ENCODE measurements at regions not wholly inside any gene's neighbourhood (a gene's known extent, or its start where the extent isn't known, plus 50 kb on each side); places are given as distances from the start of the nearest gene placed in this dataset.
"Not testable (repeated sequence)": the region's sequence is repeated elsewhere in the genome, so short reads cannot be mapped to it uniquely, and the experiment has no call there.

DNA sequence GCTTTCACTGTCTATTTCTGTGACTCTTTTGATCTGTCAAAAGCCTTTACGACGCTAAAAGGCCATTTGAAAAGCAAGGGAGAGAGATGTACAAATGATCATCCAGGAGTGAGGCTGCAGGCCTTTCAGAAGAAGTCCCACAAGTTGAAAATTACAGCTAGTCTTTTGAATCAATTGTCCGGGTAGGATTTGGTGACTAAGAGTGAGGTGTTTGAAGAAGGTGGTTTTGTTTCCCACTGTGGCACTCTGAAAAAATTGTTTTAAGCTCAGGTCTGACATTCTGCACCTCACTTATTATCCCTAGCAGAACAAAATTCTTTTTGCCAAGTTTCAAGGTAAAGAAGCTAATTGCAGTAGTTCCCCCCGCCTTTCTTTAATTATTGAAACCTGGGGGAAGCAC, 50.8 kb upstream of the TMEM108 start:
- H3K9me3 Mint-ChIP-seq = no peaks in the 10 kb centered on the region
- no peak overlapping the region for H3K4me3 Mint-ChIP-seq
- ChIA-PET POLR2A (no interaction called here), CTCF (no interaction called here)
- H3K27me3 Mint-ChIP-seq = peaks cover 2% of the 10 kb centered on the region
- no peaks in the 10 kb centered on the region for H3K36me3 Mint-ChIP-seq (ENCODE audit: low read depth)
- no peak for DNase-seq
- H3K4me1 Mint-ChIP-seq = no peaks in the 10 kb centered on the region
- no peak overlapping the region for H3K27ac Mint-ChIP-seq

DNA sequence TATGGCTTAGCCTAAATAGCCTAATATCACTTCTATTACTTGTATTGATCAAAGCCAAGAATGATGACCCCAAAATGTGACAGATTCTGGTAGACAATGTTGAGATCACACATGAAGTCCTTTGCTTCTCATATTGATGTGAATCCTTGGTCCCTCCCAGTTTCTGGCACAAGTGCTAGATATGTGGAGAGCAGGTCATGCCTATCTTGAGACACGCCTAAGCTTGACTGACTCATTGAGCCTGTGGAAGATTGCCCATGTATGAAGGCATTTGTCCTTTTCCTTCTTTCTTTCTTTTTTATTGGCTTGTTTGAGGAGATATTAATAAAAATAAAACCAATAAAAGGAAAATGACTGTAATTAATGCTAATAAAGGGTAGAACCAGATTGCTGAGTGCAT, 54.0 kb upstream of the TMEM108 start:
- ChIA-PET CTCF (no interaction called here), POLR2A (no interaction called here)
- no peaks in the 10 kb centered on the region for H3K4me1 Mint-ChIP-seq
- H3K27ac Mint-ChIP-seq = no peak overlapping the region
- H3K27me3 Mint-ChIP-seq = no peaks in the 10 kb centered on the region
- DNase-seq = no peak
- no peaks in the 10 kb centered on the region for H3K36me3 Mint-ChIP-seq (ENCODE audit: low read depth)
- H3K4me3 Mint-ChIP-seq = no peak overlapping the region
- H3K9me3 Mint-ChIP-seq = no peaks in the 10 kb centered on the region

DNA sequence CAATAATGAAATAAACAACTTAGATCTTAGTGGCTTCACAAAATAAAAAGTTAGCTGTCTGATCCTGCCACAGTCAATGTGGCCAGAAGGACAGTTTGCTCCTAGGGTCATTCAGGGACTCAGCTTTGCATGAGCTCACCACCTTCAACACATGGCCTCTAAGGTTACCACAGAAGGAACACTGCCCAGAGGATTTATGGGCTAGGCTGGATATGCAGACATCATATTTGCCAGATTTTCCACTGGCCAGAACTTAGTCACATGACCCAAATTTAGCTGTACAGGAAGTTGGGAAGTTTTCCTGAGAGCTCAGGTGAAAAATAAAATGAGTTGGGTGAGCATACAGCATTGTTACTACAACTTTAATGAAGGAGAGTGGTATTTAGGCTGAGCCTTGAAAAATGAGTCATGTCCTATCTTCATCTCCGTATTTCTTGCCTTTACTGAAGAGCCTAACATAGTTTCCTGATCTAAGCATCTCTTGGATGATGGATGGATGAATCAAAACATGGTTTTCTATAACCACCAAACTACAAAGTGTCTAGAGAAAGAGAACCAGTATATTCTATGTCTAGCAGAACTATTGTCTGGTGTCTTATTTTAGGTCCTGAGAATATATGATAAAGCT, 54.9 kb upstream of the TMEM108 start:
- Mint-ChIP-seq H3K4me3 (no peak overlapping the region), H3K27ac (no peak overlapping the region), H3K36me3 (ENCODE audit: low read depth) (no peaks in the 10 kb centered on the region), H3K9me3 (no peaks in the 10 kb centered on the region), H3K4me1 (no peaks in the 10 kb centered on the region), H3K27me3 (no peaks in the 10 kb centered on the region)
- POLR2A ChIA-PET = no interaction called here
- CTCF ChIA-PET = no interaction called here
- DNase-seq = no peak

DNA sequence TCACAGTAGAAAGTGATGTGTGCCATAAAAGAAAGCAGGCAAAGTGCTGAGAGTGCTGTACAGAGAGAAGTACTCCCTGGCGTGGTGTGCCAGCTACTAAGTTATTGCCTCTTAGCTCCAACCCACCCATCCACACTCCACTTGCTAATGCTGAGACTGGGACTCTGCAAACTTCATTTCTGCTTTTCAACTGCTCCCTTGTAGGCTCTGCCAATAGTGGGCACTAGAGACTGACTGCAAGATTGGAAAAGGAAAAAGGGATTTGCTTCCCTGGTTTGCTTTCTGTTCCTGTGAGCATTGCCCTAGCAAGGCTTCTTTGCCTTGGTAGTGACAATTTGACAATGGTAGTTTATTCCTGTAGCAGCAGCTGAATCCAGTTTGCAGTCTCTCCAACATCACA, 56.5 kb upstream of the TMEM108 start:
- no peaks in the 10 kb centered on the region for H3K9me3 Mint-ChIP-seq
- ChIA-PET POLR2A (no interaction called here), CTCF (no interaction called here)
- no peak overlapping the region for H3K27ac Mint-ChIP-seq
- no peak overlapping the region for H3K4me3 Mint-ChIP-seq
- H3K27me3 Mint-ChIP-seq = no peaks in the 10 kb centered on the region
- no peak for DNase-seq
- H3K36me3 Mint-ChIP-seq (ENCODE audit: low read depth) = no peaks in the 10 kb centered on the region
- no peaks in the 10 kb centered on the region for H3K4me1 Mint-ChIP-seq

DNA sequence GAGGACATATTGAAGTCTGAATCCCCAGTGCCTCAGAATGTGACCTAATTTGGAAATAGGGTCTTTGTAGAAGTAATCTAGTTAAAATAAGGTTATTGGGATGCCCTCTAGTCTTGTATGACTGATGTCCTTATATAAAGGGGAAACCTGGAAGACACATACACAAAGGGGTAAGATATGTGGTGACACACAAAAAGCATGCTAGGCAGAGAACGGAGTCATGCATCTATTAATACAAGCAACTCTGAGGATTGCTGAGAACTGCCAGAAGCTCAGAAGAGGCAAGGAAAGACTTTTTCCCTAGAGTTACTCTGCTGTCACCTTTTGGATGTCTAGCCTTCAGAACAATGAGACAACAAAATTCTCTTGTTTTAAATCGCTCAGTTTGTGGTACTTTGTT, 58.1 kb upstream of the TMEM108 start:
- no peak for DNase-seq
- ChIA-PET CTCF (no interaction called here), POLR2A (no interaction called here)
- Mint-ChIP-seq H3K36me3 (ENCODE audit: low read depth) (no peaks in the 10 kb centered on the region), H3K27me3 (no peaks in the 10 kb centered on the region), H3K27ac (no peak overlapping the region), H3K4me3 (no peak overlapping the region), H3K4me1 (no peaks in the 10 kb centered on the region), H3K9me3 (no peaks in the 10 kb centered on the region)

DNA sequence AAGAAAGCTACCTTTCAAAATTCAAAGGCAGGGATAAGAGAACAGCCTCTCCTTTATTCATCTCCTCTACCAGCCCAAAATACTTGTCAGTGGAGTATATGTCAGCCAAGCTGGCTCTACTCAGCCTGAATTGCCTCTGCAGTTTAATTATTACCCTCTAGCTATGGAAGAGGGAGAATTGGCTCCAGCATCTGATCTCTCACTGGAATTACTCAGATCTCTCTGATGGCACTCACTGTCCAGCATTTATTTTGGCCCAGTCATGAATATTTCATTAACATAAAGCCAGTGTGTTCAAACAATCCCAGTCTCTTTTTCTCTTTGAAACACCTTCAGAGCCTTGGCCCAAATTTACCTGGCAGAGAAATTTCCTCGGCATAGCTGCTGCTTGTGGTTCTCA, 58.6 kb upstream of the TMEM108 start:
- DNase-seq = no peak
- CTCF ChIA-PET = no interaction called here
- no peak overlapping the region for H3K4me3 Mint-ChIP-seq
- H3K27me3 Mint-ChIP-seq = no peaks in the 10 kb centered on the region
- H3K36me3 Mint-ChIP-seq (ENCODE audit: low read depth) = no peaks in the 10 kb centered on the region
- no peaks in the 10 kb centered on the region for H3K9me3 Mint-ChIP-seq
- no peak overlapping the region for H3K27ac Mint-ChIP-seq
- POLR2A ChIA-PET = no interaction called here
- H3K4me1 Mint-ChIP-seq = no peaks in the 10 kb centered on the region

DNA sequence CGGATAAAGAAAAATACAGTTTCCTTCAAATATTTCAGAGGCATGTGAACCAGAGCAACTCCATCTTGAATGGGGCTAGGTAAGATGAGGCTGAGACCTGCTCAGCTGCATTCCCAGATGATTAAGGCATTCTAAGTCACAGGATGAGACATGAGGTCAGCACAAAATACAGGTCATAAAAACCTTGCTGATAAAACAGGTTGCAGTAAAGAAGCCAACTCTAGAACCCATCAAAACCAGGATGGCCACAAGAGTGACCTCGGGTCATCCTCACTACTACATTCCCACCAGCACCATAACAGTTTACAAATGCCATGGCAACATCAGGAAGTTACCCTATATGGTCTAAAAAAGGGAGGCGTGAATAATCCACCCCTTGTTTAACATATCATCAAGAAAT, 59.2 kb upstream of the TMEM108 start:
- H3K27me3 Mint-ChIP-seq; CTCF ChIA-PET; H3K9me3 Mint-ChIP-seq; H3K27ac Mint-ChIP-seq; H3K4me1 Mint-ChIP-seq; POLR2A ChIA-PET; H3K36me3 Mint-ChIP-seq (ENCODE audit: low read depth); H3K4me3 Mint-ChIP-seq; DNase-seq: not testable (repeated sequence)

DNA sequence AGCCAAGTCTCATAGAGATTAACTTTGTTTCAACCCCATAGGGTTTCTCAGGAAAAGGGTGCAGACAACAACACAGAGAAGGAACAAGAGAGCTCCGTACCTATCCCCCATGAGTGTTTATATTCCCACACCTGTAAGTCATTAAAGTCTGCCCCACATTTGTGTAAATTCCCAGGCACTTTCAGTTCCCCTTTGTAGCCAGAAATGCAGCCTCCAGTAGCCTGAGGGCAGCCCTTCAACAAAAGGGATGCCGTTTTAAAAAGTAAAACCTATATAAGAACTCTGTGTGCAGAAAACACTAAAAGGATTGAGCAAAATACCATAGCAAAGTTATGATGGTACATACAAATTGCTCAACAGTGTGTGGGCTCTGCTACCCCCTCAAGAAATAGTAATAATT, 59.7 kb upstream of the TMEM108 start:
- H3K27me3 Mint-ChIP-seq = no peaks in the 10 kb centered on the region
- H3K4me1 Mint-ChIP-seq = no peaks in the 10 kb centered on the region
- H3K36me3 Mint-ChIP-seq (ENCODE audit: low read depth) = no peaks in the 10 kb centered on the region
- H3K27ac Mint-ChIP-seq = no peak overlapping the region
- no peak overlapping the region for H3K4me3 Mint-ChIP-seq
- ChIA-PET CTCF (no interaction called here), POLR2A (no interaction called here)
- DNase-seq = no peak
- no peaks in the 10 kb centered on the region for H3K9me3 Mint-ChIP-seq

DNA sequence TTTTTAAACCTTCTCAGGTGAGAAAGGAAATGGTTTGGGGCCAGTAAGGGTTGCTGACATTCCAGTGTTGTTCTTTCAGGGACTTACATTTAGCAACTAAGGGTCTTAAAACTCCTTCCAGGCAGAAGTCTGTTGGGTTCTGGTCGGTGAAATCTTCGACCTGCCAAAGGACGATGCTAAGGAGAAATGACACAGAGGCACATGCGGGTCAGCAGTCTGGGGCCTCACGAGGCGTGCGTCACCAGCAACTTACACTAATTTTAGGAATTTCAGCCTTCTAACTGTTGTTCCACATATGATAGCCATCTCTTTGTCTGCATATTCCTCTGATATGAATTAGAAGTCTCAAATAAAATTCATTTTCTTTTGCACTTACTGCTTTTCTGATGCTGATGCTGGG, 64.1 kb upstream of the TMEM108 start:
- ChIA-PET CTCF (no interaction called here), POLR2A (no interaction called here)
- no peak for DNase-seq
- Mint-ChIP-seq H3K4me3 (no peak overlapping the region), H3K4me1 (no peaks in the 10 kb centered on the region), H3K36me3 (ENCODE audit: low read depth) (no peaks in the 10 kb centered on the region), H3K9me3 (peaks cover 2% of the 10 kb centered on the region), H3K27me3 (no peaks in the 10 kb centered on the region), H3K27ac (no peak overlapping the region)

DNA sequence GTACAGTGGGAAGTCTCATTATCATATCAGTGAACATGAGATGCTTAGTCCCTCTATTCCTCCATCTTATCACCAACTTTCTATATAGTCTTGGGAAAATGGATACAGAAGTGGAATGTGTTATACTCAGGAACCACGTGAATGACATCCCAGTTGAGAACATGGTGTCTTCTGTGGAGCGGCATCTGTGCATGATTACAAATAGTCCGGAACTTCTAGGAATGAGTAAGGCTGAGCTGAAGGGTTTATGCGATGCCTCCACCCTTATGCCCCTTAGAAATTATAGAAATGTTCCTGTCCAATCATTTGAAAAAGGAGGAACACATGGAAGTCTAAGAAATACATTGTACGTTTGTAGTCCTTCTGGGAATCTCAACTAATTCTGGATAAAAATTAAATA, 64.8 kb upstream of the TMEM108 start:
- H3K4me1 Mint-ChIP-seq = no peaks in the 10 kb centered on the region
- no peaks in the 10 kb centered on the region for H3K36me3 Mint-ChIP-seq (ENCODE audit: low read depth)
- no peaks in the 10 kb centered on the region for H3K27me3 Mint-ChIP-seq
- CTCF ChIA-PET = no interaction called here
- no peak overlapping the region for H3K4me3 Mint-ChIP-seq
- H3K9me3 Mint-ChIP-seq = peaks cover 2% of the 10 kb centered on the region
- DNase-seq = no peak
- no peak overlapping the region for H3K27ac Mint-ChIP-seq
- POLR2A ChIA-PET = no interaction called here

DNA sequence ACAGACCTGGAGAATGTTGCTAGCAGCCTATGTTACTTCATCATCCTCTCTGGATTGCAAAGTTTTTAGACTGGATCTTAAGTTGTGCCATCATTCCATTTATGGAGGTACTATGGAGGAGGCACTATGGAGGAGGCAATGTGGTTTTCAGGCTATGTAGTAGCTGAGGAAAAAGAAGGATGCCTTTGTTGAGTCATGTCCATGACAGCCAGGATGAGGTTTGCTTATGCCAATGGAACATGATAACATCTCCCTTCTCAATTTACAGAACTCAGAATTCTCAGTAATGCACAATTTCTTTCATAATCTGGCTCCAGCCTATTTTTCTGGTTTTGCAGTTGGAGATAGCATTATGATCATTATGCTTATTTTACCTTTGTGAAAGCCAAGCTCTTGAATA, 65.9 kb upstream of the TMEM108 start:
- Mint-ChIP-seq H3K27me3 (no peaks in the 10 kb centered on the region), H3K9me3 (peaks cover 2% of the 10 kb centered on the region), H3K36me3 (ENCODE audit: low read depth) (no peaks in the 10 kb centered on the region), H3K4me3 (no peak overlapping the region), H3K27ac (no peak overlapping the region), H3K4me1 (no peaks in the 10 kb centered on the region)
- CTCF ChIA-PET = no interaction called here
- DNase-seq = no peak
- POLR2A ChIA-PET = no interaction called here

DNA sequence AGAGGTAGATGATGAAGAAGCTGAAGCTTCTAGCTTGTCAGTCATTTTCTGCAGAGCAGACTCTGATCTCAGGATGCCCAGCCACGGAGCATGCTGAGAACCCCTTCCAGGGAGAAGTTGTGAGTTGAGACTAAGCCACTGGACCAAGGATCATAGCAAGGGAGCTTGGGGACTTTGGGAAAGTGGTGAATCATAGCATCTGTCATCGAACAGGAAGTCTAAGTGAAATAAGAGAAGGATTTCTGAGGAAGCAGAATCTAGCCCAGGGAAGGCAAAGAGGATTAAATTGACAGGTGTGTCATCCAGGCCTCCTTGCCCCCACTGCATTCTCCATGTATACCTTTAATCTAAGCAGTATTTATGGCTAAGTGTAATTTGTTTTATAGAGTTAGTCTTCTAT, 71.8 kb upstream of the TMEM108 start:
- ChIA-PET CTCF (no interaction called here), POLR2A (no interaction called here)
- Mint-ChIP-seq H3K27me3 (no peaks in the 10 kb centered on the region), H3K4me1 (no peaks in the 10 kb centered on the region), H3K9me3 (peaks cover 2% of the 10 kb centered on the region), H3K27ac (no peak overlapping the region), H3K36me3 (ENCODE audit: low read depth) (no peaks in the 10 kb centered on the region), H3K4me3 (no peak overlapping the region)
- no peak for DNase-seq

DNA sequence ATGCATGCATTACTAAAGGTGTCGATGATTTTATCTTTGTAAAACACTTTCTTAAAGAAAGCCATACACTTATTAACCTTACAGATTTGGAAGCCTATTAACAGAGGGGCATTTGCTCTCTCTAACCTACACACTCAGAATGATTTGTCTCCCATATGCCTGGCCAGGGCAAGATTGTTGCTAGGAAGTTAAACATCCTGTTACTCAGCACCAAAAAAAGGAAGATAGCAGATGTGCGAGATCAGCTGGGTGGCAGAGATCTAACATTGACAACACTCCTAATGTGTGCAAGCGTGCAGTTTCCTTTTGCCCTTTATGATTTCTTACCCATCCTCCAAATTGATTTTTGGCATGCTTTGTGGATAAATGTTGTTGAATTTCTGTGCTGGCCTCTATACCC, 73.9 kb upstream of the TMEM108 start:
- CTCF ChIA-PET = no interaction called here
- POLR2A ChIA-PET = no interaction called here
- no peaks in the 10 kb centered on the region for H3K9me3 Mint-ChIP-seq
- H3K4me3 Mint-ChIP-seq = no peak overlapping the region
- no peak overlapping the region for H3K27ac Mint-ChIP-seq
- H3K27me3 Mint-ChIP-seq = no peaks in the 10 kb centered on the region
- no peak for DNase-seq
- no peaks in the 10 kb centered on the region for H3K36me3 Mint-ChIP-seq (ENCODE audit: low read depth)
- no peaks in the 10 kb centered on the region for H3K4me1 Mint-ChIP-seq

DNA sequence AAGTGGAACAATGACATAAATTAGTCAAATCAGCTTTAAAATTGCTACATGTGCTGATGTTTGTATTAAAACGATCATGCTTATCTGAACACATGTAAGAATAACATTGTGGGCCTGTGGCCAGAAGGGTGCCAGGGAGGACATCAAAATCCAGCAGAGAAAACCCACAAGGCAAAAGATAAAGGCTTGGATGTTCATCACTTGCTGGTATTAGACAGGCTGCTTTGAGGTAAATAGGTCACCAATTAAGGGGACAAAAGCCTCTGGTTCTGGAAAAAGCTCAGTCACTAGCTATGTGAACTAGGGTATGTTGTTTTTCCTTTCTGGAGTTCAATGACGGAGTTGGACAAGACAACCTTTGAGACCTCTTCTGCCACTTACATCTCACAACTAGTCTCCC, 74.4 kb upstream of the TMEM108 start:
- POLR2A ChIA-PET = no interaction called here
- no peaks in the 10 kb centered on the region for H3K27me3 Mint-ChIP-seq
- no peak overlapping the region for H3K4me3 Mint-ChIP-seq
- no peak for DNase-seq
- H3K9me3 Mint-ChIP-seq = no peaks in the 10 kb centered on the region
- H3K4me1 Mint-ChIP-seq = no peaks in the 10 kb centered on the region
- H3K36me3 Mint-ChIP-seq (ENCODE audit: low read depth) = no peaks in the 10 kb centered on the region
- no peak overlapping the region for H3K27ac Mint-ChIP-seq
- CTCF ChIA-PET = no interaction called here

DNA sequence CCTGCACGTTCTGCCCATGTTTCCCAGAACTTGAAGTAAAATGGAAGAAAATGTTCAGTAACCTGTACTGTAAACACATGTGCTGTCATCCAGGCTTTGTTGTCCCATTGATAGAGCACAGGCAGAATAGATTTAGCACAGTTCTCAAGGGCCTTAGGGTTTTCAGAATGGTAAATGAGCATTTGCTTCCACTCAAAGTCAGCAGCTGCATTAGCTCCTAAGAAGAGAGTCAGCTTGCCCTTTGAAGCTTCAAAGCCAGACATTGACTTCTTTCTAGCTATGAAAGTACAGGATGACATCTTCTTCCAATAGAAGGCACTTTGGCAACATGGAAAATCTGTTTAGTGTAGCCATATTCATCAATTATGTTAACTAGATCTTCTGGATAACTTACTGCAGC, 76.2 kb upstream of the TMEM108 start:
- ChIA-PET POLR2A (no interaction called here), CTCF (no interaction called here)
- Mint-ChIP-seq H3K27me3 (no peaks in the 10 kb centered on the region), H3K4me1 (no peaks in the 10 kb centered on the region), H3K36me3 (ENCODE audit: low read depth) (no peaks in the 10 kb centered on the region), H3K9me3 (no peaks in the 10 kb centered on the region), H3K27ac (no peak overlapping the region), H3K4me3 (no peak overlapping the region)
- DNase-seq = no peak

Measured in activated CD4-positive, alpha-beta memory T cell treated with anti-CD3 and anti-CD28 coated beads, Interleukin-2, amount 10 ng/mL, durations not matched to agents 7 days and 5 days (primary cell).